ENCODE measurements at regions not wholly inside any gene's neighbourhood (a gene's known extent, or its start where the extent isn't known, plus 50 kb on each side); places are given as distances from the start of the nearest gene placed in this dataset.

- no peaks in the 10 kb centered on the region for H3K79me2 ChIP-seq (ENCODE audit: control insufficient read depth, insufficient read depth, low read length)
- ChIA-PET POLR2A (no interaction called here), CTCF (interaction anchor here (1.2 kb wide), 1 partner anchor 9 kb away, joined by 3 read pairs; no protein-coding TSS in a partner anchor)
- H4K20me1 ChIP-seq (replicated peaks; ENCODE audit: control insufficient read depth, extremely low read depth, insufficient read depth, low read length): no peaks in the 10 kb centered on the region
- DNase-seq (ENCODE audit: low read depth, low spot score): no peak
- no peak for FAIRE-seq
- intact Hi-C loops (cut with micrococcal nuclease) (no loop called here), dilution Hi-C loops (cut with MboI; ENCODE audit: extremely low pct_ligation_motif_present, low sequenced_read_pairs) (no loop called here)
- H3K9me3 ChIP-seq (replicated peaks; ENCODE audit: control insufficient read depth, insufficient read depth, low read length): no peaks in the 10 kb centered on the region
- TF ChIP-seq FOS (IDR thresholded peaks at IDR 0.05; ENCODE audit: borderline replicate concordance, insufficient read depth, low read length) (no peak), CTCF (IDR thresholded peaks at IDR 0.05; ENCODE audit: extremely low read depth in 1 of 2, insufficient read depth in 1 of 2, low read depth in 1 of 2, low read length in 2 of 2) (no peak), MAX (IDR thresholded peaks at IDR 0.05; ENCODE audit: insufficient read depth, insufficient read length) (no peak), GATA2 (IDR thresholded peaks at IDR 0.05; ENCODE audit: insufficient read depth, insufficient read length, low read depth, low read length) (no peak), EZH2 (IDR thresholded peaks at IDR 0.05; ENCODE audit: borderline replicate concordance, low read depth, low read length, severe bottlenecking) (no peak), POLR2AphosphoS5 (IDR thresholded peaks at IDR 0.05; ENCODE audit: insufficient read depth, low read depth, low read length) (no peak), MYC (IDR thresholded peaks at IDR 0.05; ENCODE audit: low read depth, low read length) (no peak), POLR2A (IDR thresholded peaks at IDR 0.05; ENCODE audit: low read depth, low read length) (no peak), JUN (IDR thresholded peaks at IDR 0.05; ENCODE audit: borderline replicate concordance, insufficient read depth, insufficient read length, low read depth) (no peak)
- no peak overlapping the region for H3K9ac ChIP-seq (replicated peaks; ENCODE audit: extremely low read depth, insufficient read depth, low read length)
- BruUV-seq (replicated peaks): no TSS peak
- no peak overlapping the region for H3K4me2 ChIP-seq (ENCODE audit: insufficient read depth, low read length)
- H3K4me1 ChIP-seq (ENCODE audit: control insufficient read depth, extremely low read depth, insufficient read depth, low read length): no peaks in the 10 kb centered on the region
- no peaks in the 10 kb centered on the region for H3K9me1 ChIP-seq (replicated peaks; ENCODE audit: control insufficient read depth, extremely low read depth, insufficient read depth, low read length)
- H3K27ac ChIP-seq (ENCODE audit: insufficient read depth, low read depth, low read length): no peak overlapping the region
- no peaks in the 10 kb centered on the region for H3K36me3 ChIP-seq (ENCODE audit: control insufficient read depth in 2 of 2, extremely low read depth in 1 of 2, insufficient read depth in 2 of 2, low read length in 2 of 2)
- H3K4me3 ChIP-seq (replicated peaks in 1 of 3; ENCODE audit: insufficient read depth in 1 of 3, low read depth in 1 of 3, low read length in 3 of 3): no peak overlapping the region
- peaks cover 0 to 7% of the 10 kb centered on the region in 2 experiments for H3K27me3 ChIP-seq (ENCODE audit: control insufficient read depth in 2 of 2, insufficient read depth in 2 of 2, low read length in 2 of 2)
- H2AFZ ChIP-seq (ENCODE audit: low read depth, low read length): no peak overlapping the region
These were observed 83.5 kb upstream of the GRPR start for GRCh38 chrX:16039834-16040233.
